GM19397 (cell line): ENCODE measurements at regions not wholly inside any gene's neighbourhood (a gene's known extent, or its start where the extent isn't known, plus 50 kb on each side); places are given as distances from the start of the nearest gene placed in this dataset.
"Not testable (repeated sequence)": the region's sequence is repeated elsewhere in the genome, so short reads cannot be mapped to it uniquely, and the experiment has no call there.

ENCODE experiments used
- ATAC-seq: cut with Tn5 transposase; IDR thresholded peaks from one replicate; pipeline ENCODE4 v1.9.1; 2021; ENCODE audit warnings: mild to moderate bottlenecking, moderate library complexity; ENCODE audit not compliant: unreplicated experiment

- ATAC-seq, result no peak
Measured at GRCh38 chr3:110900576-110900975, 171.0 kb upstream of the NECTIN3 start.

DNA sequence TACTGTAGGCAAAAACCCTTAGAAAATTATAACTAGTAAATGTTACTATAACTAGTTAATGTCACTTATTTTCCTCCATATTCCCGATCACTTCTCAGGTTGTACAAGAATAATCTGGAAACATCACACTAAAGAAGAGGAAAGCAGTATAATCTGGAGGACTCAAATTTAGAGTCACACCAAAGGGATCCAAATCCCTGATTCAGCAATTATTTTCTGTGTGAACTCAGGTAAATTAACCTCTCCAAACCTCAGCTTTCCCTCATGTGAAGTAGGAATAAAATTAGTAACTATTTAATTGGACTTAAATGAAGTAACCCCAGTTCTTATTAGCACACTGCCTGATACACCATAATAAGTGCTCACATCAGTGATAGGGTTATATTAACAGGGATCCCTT, 170.1 kb upstream of the NECTIN3 start:
- no peak for ATAC-seq

DNA sequence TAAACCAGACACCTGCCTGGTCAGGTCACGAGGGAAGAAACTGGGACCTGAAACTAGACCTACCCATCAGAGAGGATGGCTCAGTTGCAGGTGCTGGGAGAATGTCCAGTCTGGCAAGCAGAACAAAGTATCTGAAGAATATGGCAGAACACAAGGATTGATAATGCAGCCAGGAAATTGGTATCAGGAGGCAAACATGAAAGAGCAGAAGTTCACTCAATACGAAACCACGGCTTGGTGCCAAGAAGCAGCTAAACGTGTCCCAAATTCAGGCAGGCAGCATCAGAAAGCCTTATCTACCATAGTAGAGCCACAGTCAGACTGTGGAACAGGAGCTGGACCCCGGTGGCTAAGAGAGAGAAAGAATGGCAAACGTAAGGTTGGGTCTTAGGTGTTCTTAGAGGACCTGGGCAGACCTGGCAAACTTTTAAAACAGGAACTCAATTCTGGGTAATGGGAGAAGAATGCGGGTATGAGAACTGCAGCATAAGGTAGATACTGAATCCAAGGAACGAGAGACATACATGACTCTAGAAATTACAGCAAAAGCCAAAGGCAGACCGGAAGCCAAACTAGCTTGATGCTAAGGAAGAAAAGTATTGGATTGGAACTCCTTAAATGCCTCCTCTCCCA, 169.0 kb upstream of the NECTIN3 start:
- no peak for ATAC-seq

DNA sequence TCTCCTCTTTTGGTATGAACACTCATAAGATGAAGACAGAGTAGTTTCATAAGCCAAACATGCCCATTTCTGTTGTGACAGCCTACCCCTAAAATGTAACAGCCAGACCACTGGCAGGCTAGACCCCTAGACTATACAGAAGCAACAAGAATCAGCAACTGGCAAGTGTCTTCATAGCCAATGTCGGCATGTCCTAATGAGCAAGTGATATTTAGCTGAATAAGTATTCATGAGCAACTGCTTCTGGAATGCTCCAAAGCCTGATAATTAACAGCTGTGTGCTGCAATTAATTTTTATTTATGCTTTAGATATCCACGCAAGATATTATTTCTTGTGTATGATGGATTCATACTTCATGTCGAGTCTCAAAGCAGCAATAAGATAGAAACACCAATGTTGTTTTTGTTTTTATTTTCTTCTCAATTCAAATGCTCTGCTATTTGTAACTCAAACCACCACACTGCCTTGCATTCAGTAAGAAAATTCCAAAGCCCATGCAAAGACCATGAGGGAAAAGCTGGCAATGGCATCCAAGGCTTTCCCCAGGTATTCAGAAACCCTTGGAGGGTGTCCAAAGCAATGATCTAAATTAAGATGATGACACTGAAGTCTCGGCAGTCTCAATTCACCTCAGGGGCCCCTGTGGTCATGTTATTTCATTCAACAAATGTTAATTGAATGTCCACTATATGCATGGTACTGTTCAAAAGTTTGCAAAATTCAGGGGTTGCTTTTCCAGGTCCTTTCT, 167.7 kb upstream of the NECTIN3 start:
- no peak for ATAC-seq

- ATAC-seq, result no peak
Measured at GRCh38 chr3:110904520-110904890, 167.1 kb upstream of the NECTIN3 start.

DNA sequence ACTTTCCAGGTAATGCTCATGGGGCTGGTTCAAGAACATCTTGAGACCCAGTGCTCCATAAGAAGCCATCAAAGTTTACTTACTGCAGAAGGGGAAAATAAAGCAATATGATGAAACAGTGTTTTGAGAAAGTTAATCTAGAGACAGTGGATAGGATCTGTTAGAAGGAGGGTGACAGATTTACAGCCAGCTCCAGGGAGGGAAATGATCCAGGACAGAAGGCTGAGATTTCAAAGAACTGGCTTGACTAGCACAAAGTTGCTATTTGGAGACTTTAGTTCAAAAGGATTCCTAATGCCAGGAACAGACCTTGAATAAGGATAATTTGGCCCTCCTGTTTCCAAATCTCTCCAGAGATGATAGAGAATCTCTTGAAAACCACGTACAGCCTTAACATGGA, 166.5 kb upstream of the NECTIN3 start:
- ATAC-seq, result no peak

DNA sequence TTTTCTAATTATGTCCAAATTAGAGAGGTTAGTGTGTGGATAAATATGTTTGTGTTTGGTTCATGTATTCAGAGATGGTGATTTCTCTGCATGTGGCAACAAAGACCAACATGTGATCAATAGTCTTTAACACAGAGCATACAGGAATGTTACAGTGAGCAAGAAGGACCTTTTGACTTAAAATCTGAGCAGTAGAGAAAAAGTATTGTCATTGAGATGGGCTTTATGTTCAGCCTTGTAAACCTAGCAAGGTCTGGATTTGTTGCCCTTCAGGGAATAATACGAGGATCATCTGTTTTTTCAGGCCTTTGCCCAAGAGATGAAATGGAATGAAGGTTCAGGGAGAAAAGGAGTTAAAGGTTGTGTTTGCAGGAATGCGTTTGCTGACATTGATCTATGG, 161.8 kb upstream of the NECTIN3 start:
- no peak for ATAC-seq

- no peak for ATAC-seq
Measured at GRCh38 chr3:110910346-110910955, 161.2 kb upstream of the NECTIN3 start.

DNA sequence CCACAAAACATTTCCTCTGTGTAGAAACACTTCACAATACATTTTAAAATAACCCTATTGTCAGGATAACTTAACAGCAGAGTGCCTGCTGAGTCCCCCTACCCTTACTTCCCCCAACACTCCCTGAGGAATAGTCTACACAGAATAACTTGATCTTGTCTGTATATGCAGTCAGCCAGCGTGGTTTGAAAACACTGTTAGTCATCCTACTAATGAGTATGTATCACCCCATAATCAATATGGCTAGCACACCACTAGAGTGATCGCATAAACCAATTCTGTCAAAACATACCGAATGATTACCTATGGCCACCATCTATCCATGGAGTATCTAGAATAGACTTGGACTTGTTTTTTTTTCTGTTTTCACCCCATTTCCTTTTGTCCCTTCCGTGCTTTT, 152.7 kb upstream of the NECTIN3 start:
- no peak for ATAC-seq

- ATAC-seq, result no peak
Measured at GRCh38 chr3:110925798-110926197, 145.8 kb upstream of the NECTIN3 start.

- no peak for ATAC-seq
Measured at GRCh38 chr3:110928016-110928662, 143.5 kb upstream of the NECTIN3 start.

GRCh38 chr3:110929816-110930215, 141.8 kb upstream of the NECTIN3 start:
- ATAC-seq, result no peak

DNA sequence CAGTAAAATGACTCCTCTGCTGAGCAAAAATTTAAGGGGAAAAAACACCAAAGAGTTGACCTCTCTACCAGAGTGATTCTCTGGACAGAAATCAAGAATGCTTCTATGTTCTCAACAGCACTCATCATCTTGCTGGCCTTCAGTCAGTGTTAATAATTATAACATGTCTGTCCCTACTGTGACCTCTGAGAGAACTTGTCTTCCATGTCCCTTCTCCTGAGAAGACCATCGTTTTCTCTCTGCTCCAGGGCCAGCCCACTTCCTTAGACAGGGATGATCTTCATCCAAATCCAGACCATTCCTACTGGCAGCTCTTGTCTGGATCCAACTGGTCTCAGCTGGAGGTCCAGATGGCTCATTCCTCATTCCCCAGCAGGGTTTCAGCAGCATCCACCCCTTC, 139.0 kb upstream of the NECTIN3 start:
- ATAC-seq, result no peak

GRCh38 chr3:110933821-110934426, 137.7 kb upstream of the NECTIN3 start:
- ATAC-seq, result no peak

DNA sequence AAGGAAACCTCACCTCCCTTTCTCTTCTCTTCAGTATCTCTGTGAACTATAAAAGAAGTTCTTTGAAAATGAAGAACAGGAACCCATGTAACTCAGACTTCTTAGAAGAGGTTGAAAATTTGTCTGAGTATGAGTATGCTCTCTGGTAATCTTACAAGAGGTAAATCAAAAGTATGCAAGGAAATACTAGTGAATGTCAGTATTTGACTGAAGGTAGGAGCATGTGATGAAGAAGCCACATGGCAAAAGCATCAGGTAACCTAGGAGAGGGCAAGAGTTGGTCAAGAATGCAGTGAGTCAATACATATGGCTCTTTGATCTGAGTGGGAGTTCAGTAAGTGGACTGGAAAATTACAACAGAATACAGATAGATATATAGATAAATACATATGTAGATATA, 133.0 kb upstream of the NECTIN3 start:
- no peak for ATAC-seq

DNA sequence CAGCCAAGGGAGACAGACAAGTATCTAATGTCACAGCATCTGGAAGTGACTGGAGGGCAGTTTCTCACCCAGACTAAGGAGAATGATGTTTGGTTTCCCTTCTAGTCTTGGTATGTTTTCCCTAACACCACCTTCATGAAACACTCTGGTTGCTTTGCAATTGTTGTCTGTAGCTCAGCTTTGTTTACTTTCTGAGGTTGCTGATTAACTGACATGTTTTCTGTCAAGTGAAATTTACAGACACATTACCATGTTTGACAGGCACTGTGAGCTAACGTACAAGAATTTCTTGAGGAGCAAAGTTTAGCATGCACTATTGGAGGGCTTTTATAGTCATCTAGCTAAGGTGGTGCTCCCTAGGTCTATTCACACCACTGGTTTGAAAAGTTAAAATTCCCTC, 131.6 kb upstream of the NECTIN3 start:
- no peak for ATAC-seq

DNA sequence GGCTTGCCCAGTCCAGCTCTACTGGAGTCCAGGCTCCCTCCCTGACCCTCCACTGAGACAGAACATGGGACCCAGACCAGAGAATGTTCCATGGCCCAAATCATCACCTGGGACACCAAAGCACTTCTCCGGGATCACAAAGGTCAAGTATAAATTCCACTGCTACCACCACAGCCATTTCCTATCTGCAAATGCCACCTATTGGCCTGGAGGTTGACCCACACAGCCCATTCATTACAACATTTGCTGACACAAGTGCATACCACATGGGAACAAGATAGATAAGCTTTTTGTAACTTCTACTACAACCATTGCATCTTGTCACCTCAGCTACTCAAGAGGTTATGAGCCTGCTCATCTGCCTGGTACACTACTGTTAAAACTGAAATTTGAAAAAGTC, 126.8 kb upstream of the NECTIN3 start:
- ATAC-seq, result no peak

DNA sequence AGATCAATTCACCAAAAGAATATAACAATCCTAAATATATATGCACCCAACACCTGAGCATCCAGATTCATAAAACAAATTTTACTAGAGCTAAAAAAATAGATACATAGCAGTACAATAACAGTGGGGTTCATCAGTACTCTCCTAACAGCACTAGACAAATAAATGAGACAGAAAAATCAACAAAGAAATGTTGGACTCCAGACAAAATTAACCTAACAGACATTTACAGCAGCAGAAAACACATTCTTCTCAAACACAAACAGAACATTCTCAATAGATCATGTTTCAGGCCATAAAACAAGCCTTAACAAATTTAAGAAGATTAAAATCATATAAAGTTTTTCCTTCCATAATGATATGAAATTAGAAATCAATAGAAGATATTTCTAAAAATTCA, 124.8 kb upstream of the NECTIN3 start:
- ATAC-seq, result no peak

DNA sequence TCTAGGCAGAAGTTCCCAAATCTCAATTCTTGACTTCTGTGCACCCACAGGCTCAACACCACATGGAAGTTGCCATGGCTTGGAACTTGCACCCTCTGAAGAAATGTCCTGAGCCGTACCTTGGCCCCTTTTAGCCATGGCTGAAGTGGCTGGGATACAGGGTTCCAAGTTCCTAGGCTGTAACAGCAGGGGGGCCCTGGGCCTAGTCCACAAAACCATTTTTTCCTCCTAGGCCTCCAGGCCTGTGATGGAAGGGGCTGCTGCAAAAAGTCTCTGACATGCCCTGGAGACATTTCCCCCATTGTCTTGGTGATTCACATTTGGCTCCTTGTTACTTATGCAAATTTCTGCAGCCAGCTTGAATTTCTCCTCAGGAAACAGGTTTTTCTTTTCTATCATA, 122.4 kb upstream of the NECTIN3 start:
- not testable (repeated sequence) for ATAC-seq

DNA sequence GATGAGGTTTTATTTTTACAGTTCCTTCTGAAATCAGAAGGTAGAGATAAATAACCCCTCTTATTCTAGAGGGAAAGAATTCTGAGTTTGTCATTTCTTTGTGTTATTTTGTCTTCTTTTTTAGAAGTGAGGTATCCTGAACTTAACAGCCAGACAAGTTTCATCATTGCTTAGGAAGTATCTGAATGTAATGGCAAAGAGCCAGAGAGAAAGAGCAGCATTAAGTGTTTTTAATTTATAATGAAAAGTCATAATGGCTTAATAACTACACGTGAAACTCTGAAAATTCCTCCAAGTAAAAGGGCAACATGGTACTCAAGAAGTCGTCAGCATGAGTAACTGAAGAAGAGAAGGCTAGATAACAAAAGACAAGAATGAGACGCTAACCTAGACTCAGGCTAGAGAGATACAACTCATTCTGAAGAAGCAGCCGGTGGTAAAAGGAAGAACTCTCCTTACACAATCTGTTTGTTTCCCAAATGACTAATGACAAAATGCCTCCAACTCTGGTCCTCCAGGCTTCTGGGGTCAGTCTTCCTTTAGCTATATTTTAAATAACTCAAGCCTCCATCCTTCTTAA, 116.2 kb upstream of the NECTIN3 start:
- no peak for ATAC-seq

GRCh38 chr3:110956081-110956480, 115.5 kb upstream of the NECTIN3 start:
- ATAC-seq, result no peak
